ENCODE measurements at regions not wholly inside any gene's neighbourhood (a gene's known extent, or its start where the extent isn't known, plus 50 kb on each side); places are given as distances from the start of the nearest gene placed in this dataset.

DNA sequence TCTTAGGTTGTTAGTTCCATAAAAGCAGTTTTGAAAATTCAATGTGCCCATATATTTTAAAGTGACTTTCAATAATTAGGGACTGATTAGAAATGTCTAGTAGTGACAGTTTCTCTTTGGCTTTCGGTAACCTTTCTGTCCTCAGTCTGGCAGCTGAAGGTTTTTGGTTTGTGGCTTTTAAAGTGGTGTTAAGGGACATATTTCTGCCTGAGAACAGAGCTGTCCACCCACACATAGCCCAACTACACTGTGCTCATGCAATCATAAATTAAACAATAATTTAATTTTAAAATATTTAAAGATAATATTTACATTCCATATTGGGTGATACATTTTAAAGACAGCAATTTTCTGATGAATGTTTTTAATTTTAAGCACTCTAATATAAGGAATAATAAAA, 335.0 kb upstream of the TENM3 start:
- TF ChIP-seq CTCF (IDR thresholded peaks at IDR 0.05; ENCODE audit: insufficient read depth, low read length) (no peak), GABPA (IDR thresholded peaks at IDR 0.05; ENCODE audit: low read depth) (no peak), SPI1 (IDR thresholded peaks at IDR 0.05; ENCODE audit: borderline replicate concordance, low read depth) (no peak), POLR2AphosphoS5 (IDR thresholded peaks at IDR 0.05; ENCODE audit: low read depth) (no peak)
- TF ChIP-seq, protein P1, sequence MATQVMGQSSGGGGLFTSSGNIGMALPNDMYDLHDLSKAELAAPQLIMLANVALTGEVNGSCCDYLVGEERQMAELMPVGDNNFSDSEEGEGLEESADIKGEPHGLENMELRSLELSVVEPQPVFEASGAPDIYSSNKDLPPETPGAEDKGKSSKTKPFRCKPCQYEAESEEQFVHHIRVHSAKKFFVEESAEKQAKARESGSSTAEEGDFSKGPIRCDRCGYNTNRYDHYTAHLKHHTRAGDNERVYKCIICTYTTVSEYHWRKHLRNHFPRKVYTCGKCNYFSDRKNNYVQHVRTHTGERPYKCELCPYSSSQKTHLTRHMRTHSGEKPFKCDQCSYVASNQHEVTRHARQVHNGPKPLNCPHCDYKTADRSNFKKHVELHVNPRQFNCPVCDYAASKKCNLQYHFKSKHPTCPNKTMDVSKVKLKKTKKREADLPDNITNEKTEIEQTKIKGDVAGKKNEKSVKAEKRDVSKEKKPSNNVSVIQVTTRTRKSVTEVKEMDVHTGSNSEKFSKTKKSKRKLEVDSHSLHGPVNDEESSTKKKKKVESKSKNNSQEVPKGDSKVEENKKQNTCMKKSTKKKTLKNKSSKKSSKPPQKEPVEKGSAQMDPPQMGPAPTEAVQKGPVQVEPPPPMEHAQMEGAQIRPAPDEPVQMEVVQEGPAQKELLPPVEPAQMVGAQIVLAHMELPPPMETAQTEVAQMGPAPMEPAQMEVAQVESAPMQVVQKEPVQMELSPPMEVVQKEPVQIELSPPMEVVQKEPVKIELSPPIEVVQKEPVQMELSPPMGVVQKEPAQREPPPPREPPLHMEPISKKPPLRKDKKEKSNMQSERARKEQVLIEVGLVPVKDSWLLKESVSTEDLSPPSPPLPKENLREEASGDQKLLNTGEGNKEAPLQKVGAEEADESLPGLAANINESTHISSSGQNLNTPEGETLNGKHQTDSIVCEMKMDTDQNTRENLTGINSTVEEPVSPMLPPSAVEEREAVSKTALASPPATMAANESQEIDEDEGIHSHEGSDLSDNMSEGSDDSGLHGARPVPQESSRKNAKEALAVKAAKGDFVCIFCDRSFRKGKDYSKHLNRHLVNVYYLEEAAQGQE (IDR thresholded peaks at IDR 0.05; ENCODE audit: insufficient replicate concordance, low read depth) = no peak

Measured in HL-60 (cell line).